ENCODE measurements at regions not wholly inside any gene's neighbourhood (a gene's known extent, or its start where the extent isn't known, plus 50 kb on each side); places are given as distances from the start of the nearest gene placed in this dataset.

- TF ChIP-seq, protein P1, sequence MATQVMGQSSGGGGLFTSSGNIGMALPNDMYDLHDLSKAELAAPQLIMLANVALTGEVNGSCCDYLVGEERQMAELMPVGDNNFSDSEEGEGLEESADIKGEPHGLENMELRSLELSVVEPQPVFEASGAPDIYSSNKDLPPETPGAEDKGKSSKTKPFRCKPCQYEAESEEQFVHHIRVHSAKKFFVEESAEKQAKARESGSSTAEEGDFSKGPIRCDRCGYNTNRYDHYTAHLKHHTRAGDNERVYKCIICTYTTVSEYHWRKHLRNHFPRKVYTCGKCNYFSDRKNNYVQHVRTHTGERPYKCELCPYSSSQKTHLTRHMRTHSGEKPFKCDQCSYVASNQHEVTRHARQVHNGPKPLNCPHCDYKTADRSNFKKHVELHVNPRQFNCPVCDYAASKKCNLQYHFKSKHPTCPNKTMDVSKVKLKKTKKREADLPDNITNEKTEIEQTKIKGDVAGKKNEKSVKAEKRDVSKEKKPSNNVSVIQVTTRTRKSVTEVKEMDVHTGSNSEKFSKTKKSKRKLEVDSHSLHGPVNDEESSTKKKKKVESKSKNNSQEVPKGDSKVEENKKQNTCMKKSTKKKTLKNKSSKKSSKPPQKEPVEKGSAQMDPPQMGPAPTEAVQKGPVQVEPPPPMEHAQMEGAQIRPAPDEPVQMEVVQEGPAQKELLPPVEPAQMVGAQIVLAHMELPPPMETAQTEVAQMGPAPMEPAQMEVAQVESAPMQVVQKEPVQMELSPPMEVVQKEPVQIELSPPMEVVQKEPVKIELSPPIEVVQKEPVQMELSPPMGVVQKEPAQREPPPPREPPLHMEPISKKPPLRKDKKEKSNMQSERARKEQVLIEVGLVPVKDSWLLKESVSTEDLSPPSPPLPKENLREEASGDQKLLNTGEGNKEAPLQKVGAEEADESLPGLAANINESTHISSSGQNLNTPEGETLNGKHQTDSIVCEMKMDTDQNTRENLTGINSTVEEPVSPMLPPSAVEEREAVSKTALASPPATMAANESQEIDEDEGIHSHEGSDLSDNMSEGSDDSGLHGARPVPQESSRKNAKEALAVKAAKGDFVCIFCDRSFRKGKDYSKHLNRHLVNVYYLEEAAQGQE (IDR thresholded peaks at IDR 0.05; ENCODE audit: insufficient read depth in 1 of 2, low read depth in 2 of 2, low read length in 2 of 2) = no peak
- TF ChIP-seq TAF1 (IDR thresholded peaks at IDR 0.05; ENCODE audit: borderline replicate concordance, insufficient read depth, low read length) = no peak
- TF ChIP-seq SIN3A (IDR thresholded peaks at IDR 0.05; ENCODE audit: borderline replicate concordance, insufficient read depth, low read length) = no peak
- no peak for TF ChIP-seq FOXP2 (optimal IDR thresholded peaks at IDR 0.05; ENCODE audit: borderline replicate concordance, extremely low read depth, extremely low read length, insufficient read depth)
- TF ChIP-seq POLR2AphosphoS5 (IDR thresholded peaks at IDR 0.05; ENCODE audit: low read depth, low read length) = no peak
These were observed 161.1 kb upstream of the NDST4 start for GRCh38 chr4:115274545-115274944.

- TF ChIP-seq, protein P1 (IDR thresholded peaks at IDR 0.05; ENCODE audit: insufficient read depth in 1 of 2, low read depth in 2 of 2, low read length in 2 of 2) = no peak
- no peak for TF ChIP-seq SIN3A (IDR thresholded peaks at IDR 0.05; ENCODE audit: borderline replicate concordance, insufficient read depth, low read length)
- TF ChIP-seq POLR2AphosphoS5 (IDR thresholded peaks at IDR 0.05; ENCODE audit: low read depth, low read length) = no peak
- no peak for TF ChIP-seq FOXP2 (optimal IDR thresholded peaks at IDR 0.05; ENCODE audit: borderline replicate concordance, extremely low read depth, extremely low read length, insufficient read depth)
- no peak for TF ChIP-seq TAF1 (IDR thresholded peaks at IDR 0.05; ENCODE audit: borderline replicate concordance, insufficient read depth, low read length)
These were observed 159.2 kb upstream of the NDST4 start for GRCh38 chr4:115272594-115272993.

DNA sequence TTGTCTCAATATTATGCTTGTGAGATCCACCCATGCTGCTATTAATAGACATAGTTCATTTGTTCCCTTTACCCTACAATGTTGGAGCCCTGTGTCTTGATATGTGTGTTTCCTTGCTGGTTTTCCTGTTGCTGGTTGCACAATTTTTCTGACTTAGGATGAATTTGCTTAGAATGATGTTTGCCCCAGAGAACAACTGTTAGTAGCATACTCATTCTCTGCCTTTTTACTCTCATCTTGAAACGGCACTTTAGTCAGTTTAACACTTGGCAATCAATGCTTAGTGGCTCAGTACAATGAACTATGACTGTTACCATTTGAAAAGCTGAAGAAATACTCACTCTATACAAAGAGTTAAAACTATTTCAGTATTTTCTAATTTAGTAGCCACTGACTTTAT is 158.8 kb upstream of the NDST4 start:
- TF ChIP-seq TAF1 (IDR thresholded peaks at IDR 0.05; ENCODE audit: borderline replicate concordance, insufficient read depth, low read length) = no peak
- TF ChIP-seq SIN3A (IDR thresholded peaks at IDR 0.05; ENCODE audit: borderline replicate concordance, insufficient read depth, low read length) = no peak
- TF ChIP-seq, protein P1 (IDR thresholded peaks at IDR 0.05; ENCODE audit: insufficient read depth in 1 of 2, low read depth in 2 of 2, low read length in 2 of 2) = no peak

DNA sequence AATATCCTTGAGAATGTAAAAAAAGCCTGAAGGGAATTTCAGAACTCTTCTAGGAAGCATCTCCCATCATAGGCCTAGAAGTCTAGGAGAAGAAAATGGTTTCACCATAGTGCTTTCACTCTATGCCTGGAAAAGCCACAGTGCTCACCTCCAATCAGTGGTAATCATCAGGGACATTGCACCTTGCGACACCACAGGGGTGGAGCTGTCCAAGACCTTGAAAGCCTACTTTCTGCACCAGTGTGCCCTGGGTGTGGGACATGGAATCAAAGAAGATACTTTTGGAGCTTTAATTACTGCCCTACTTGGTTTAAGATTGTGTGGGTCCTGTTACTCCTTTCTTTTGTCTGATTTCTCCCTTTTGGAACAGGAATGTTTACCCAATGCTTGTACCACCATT is 146.8 kb upstream of the NDST4 start:
- TF ChIP-seq, protein P1 (IDR thresholded peaks at IDR 0.05; ENCODE audit: insufficient read depth in 1 of 2, low read depth in 2 of 2, low read length in 2 of 2) = no peak
- TF ChIP-seq TAF1 (IDR thresholded peaks at IDR 0.05; ENCODE audit: borderline replicate concordance, insufficient read depth, low read length) = no peak
- TF ChIP-seq SIN3A (IDR thresholded peaks at IDR 0.05; ENCODE audit: borderline replicate concordance, insufficient read depth, low read length) = no peak
- no peak for TF ChIP-seq POLR2AphosphoS5 (IDR thresholded peaks at IDR 0.05; ENCODE audit: low read depth, low read length)
- TF ChIP-seq FOXP2 (optimal IDR thresholded peaks at IDR 0.05; ENCODE audit: borderline replicate concordance, extremely low read depth, extremely low read length, insufficient read depth) = no peak

- TF ChIP-seq, protein P1 (IDR thresholded peaks at IDR 0.05; ENCODE audit: insufficient read depth in 1 of 2, low read depth in 2 of 2, low read length in 2 of 2) = no peak
- TF ChIP-seq FOXP2 (optimal IDR thresholded peaks at IDR 0.05; ENCODE audit: borderline replicate concordance, extremely low read depth, extremely low read length, insufficient read depth) (no peak), POLR2AphosphoS5 (IDR thresholded peaks at IDR 0.05; ENCODE audit: low read depth, low read length) (no peak), TAF1 (IDR thresholded peaks at IDR 0.05; ENCODE audit: borderline replicate concordance, insufficient read depth, low read length) (no peak), SIN3A (IDR thresholded peaks at IDR 0.05; ENCODE audit: borderline replicate concordance, insufficient read depth, low read length) (no peak)
These were observed 146.2 kb upstream of the NDST4 start for GRCh38 chr4:115259642-115260041.

Measured in PFSK-1 (cell line).